RWPE2 (cell line): ENCODE measurements at regions not wholly inside any gene's neighbourhood (a gene's known extent, or its start where the extent isn't known, plus 50 kb on each side); places are given as distances from the start of the nearest gene placed in this dataset.
"Not testable (repeated sequence)": the region's sequence is repeated elsewhere in the genome, so short reads cannot be mapped to it uniquely, and the experiment has no call there.

Experiments
- ATAC-seq: fragments of 200-7000 bp; cut with Tn5 transposase; 3 replicates; pipeline ENCODE4 v1.9.1; 2021; ENCODE audit warnings: low read depth
- DNase-seq: peaks from one replicate; pipeline ENCODE4 v3.0.0-alpha.2; 2020; ENCODE audit warnings: low spot score
- H3K27ac ChIP-seq: fragments of 450-650 bp; 2 replicates; pipeline ENCODE4 v1.5.1; 2017; ENCODE audit warnings: mild to moderate bottlenecking; ENCODE audit not compliant: poor library complexity, severe bottlenecking
- H3K27me3 ChIP-seq: fragments of 250-450 bp; sonication (Bioruptor Pico); 2 replicates; pipeline ENCODE4 v1.5.1; 2021; ENCODE audit warnings: mild to moderate bottlenecking, moderate library complexity; ENCODE audit not compliant: insufficient read depth, poor library complexity, severe bottlenecking
- H3K36me3 ChIP-seq: fragments of 250-450 bp; sonication (Bioruptor Pico); 2 replicates; pipeline ENCODE4 v1.5.1; 2020; ENCODE audit warnings: low read depth, mild to moderate bottlenecking, moderate library complexity
- H3K4me1 ChIP-seq: fragments of 250-450 bp; sonication (Bioruptor Pico); 2 replicates; pipeline ENCODE4 v1.5.1; 2021; ENCODE audit warnings: mild to moderate bottlenecking, moderate library complexity; ENCODE audit not compliant: insufficient read depth, poor library complexity, severe bottlenecking
- H3K4me3 ChIP-seq: fragments of 250-450 bp; sonication (Bioruptor Pico); 2 replicates; pipeline ENCODE4 v1.5.1; 2021; ENCODE audit warnings: mild to moderate bottlenecking, moderate library complexity; ENCODE audit not compliant: severe bottlenecking
- H3K9me3 ChIP-seq: fragments of 250-450 bp; sonication (Bioruptor Pico); 2 replicates; pipeline ENCODE4 v1.5.1; 2021; ENCODE audit warnings: mild to moderate bottlenecking, moderate library complexity; ENCODE audit not compliant: severe bottlenecking
- CTCF ChIP-seq: fragments of 450-650 bp; IDR thresholded peaks from one replicate; pipeline ENCODE4 v1.5.1; 2017; ENCODE audit warnings: mild to moderate bottlenecking, moderate library complexity; ENCODE audit not compliant: poor library complexity, severe bottlenecking

GRCh38 chr9:75803130-75803529, 87.3 kb upstream of the PCSK5 start:
- no peak overlapping the region for H3K4me3 ChIP-seq
- ATAC-seq (peak; percentile 55; the same call in 2 of the 3 replicates), DNase-seq (no peak)
- no peaks in the 10 kb centered on the region for H3K36me3 ChIP-seq
- H3K4me1 ChIP-seq = no peaks in the 10 kb centered on the region
- no peak for TF ChIP-seq CTCF
- H3K9me3 ChIP-seq = no peaks in the 10 kb centered on the region
- H3K27me3 ChIP-seq = no peaks in the 10 kb centered on the region
- no peak overlapping the region for H3K27ac ChIP-seq

- ATAC-seq (no peak), DNase-seq (no peak)
- no peak overlapping the region for H3K27ac ChIP-seq
- no peak overlapping the region for H3K4me3 ChIP-seq
- peaks cover 3% of the 10 kb centered on the region for H3K9me3 ChIP-seq
- no peaks in the 10 kb centered on the region for H3K27me3 ChIP-seq
- H3K36me3 ChIP-seq = no peaks in the 10 kb centered on the region
- H3K4me1 ChIP-seq = peaks cover 11% of the 10 kb centered on the region
- no peak for TF ChIP-seq CTCF
Measured at GRCh38 chr9:75810063-75810462, 80.4 kb upstream of the PCSK5 start.

GRCh38 chr9:75811692-75812091, 78.8 kb upstream of the PCSK5 start:
- Histone ChIP-seq H3K4me3 (no peak overlapping the region), H3K9me3 (peaks cover 3% of the 10 kb centered on the region), H3K36me3 (no peaks in the 10 kb centered on the region), H3K27me3 (no peaks in the 10 kb centered on the region), H3K4me1 (peaks cover 12% of the 10 kb centered on the region), H3K27ac (no peak overlapping the region)
- DNase-seq = no peak
- TF ChIP-seq CTCF = no peak
- ATAC-seq = no peak

- H3K4me1 ChIP-seq = peaks cover 12% of the 10 kb centered on the region
- no peak for TF ChIP-seq CTCF
- DNase-seq (no peak), ATAC-seq (no peak)
- no peak overlapping the region for H3K4me3 ChIP-seq
- peaks cover 3% of the 10 kb centered on the region for H3K9me3 ChIP-seq
- H3K27me3 ChIP-seq = no peaks in the 10 kb centered on the region
- no peaks in the 10 kb centered on the region for H3K36me3 ChIP-seq
- no peak overlapping the region for H3K27ac ChIP-seq
Measured at GRCh38 chr9:75812141-75812540, 78.3 kb upstream of the PCSK5 start.

- no peak for DNase-seq
- Histone ChIP-seq H3K27ac (peak overlapping the region; percentile 57), H3K36me3 (no peaks in the 10 kb centered on the region), H3K27me3 (no peaks in the 10 kb centered on the region), H3K4me1 (peaks cover 12% of the 10 kb centered on the region), H3K9me3 (peaks cover 3% of the 10 kb centered on the region), H3K4me3 (no peak overlapping the region)
- peak; percentile 97 for ATAC-seq
- no peak for TF ChIP-seq CTCF
Measured at GRCh38 chr9:75814667-75815066, 75.8 kb upstream of the PCSK5 start.

- not testable (repeated sequence) for H3K4me1 ChIP-seq, H3K27me3 ChIP-seq, H3K36me3 ChIP-seq, H3K9me3 ChIP-seq, ATAC-seq, DNase-seq, H3K4me3 ChIP-seq, H3K27ac ChIP-seq
Measured at GRCh38 chr9:75820471-75821115, 69.9 kb upstream of the PCSK5 start.
